ENCODE measurements at regions not wholly inside any gene's neighbourhood (a gene's known extent, or its start where the extent isn't known, plus 50 kb on each side); places are given as distances from the start of the nearest gene placed in this dataset.

- TF ChIP-seq NANOG (IDR thresholded peaks at IDR 0.05; ENCODE audit: borderline replicate concordance) = no peak
- TF ChIP-seq ZNF331 (CRISPR knock-in tag; IDR thresholded peaks at IDR 0.05; ENCODE audit: low read depth) = no peak
- no peak for TF ChIP-seq JUNB (IDR thresholded peaks at IDR 0.05; ENCODE audit: unreplicated experiment)
Observed at GRCh38 chr12:107417004-107417403, 268.6 kb upstream of the PWP1 start (continued).

DNA sequence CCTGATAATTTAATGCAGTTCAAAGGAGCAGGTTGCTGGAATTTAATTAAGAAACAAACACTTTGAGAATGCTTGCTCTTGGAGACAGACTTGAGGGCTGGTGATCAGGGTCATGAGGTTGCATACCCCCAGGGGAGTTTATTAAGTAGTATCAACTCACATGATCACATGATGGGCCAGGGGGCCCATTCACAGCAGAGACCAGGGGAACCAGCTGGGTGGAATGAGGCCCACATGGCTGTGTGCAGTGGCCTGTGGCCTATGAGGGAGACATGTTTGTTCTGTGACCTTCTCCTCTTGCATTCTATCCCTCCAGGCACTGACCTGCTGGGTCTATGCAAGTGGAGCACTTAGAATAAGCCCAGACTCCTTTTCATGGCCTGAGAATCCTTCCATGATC, 266.6 kb upstream of the PWP1 start:
- no peak overlapping the region for H3K4me3 Mint-ChIP-seq
- no peak overlapping the region for H3K4me3 ChIP-seq
- H3K4me1 Mint-ChIP-seq = no peaks in the 10 kb centered on the region
- peaks cover 12% of the 10 kb centered on the region for H3K9me3 Mint-ChIP-seq
- H3K36me3 Mint-ChIP-seq (ENCODE audit: low read depth) = peaks cover 9% of the 10 kb centered on the region; the same call in 1 of the 3 replicates
- H3K27me3 ChIP-seq (ENCODE audit: insufficient read depth) = no peaks in the 10 kb centered on the region
- TF ChIP-seq ETS1 (IDR thresholded peaks at IDR 0.05) (no peak), CREB1 (CRISPR knock-in tag; IDR thresholded peaks at IDR 0.05; ENCODE audit: low read depth) (no peak), EZH2phosphoT487 (IDR thresholded peaks at IDR 0.05; ENCODE audit: unreplicated experiment) (no peak), EZH2 (IDR thresholded peaks at IDR 0.05; ENCODE audit: low read depth, unreplicated experiment) (no peak)
- H4K20me1 ChIP-seq (replicated peaks; ENCODE audit: insufficient read depth) = no peaks in the 10 kb centered on the region; the same call in 1 of the 2 replicates
- no peak overlapping the region for H3K27ac ChIP-seq (ENCODE audit: low read depth)
- H3K27me3 Mint-ChIP-seq (ENCODE audit: insufficient read depth, low read depth, poor library complexity) = peaks cover 5% of the 10 kb centered on the region
- H2AFZ ChIP-seq = no peak overlapping the region
- H3F3A ChIP-seq (replicated peaks; ENCODE audit: low read depth) = no peaks in the 10 kb centered on the region
- no peak overlapping the region for H3K4me2 ChIP-seq
- no peaks in the 10 kb centered on the region for H3K79me2 ChIP-seq (replicated peaks; ENCODE audit: insufficient read depth)
- H3K27ac Mint-ChIP-seq = no peak overlapping the region
- no peaks in the 10 kb centered on the region for H3K36me3 ChIP-seq (ENCODE audit: insufficient read depth)
- no peaks in the 10 kb centered on the region for H3K9me2 ChIP-seq (ENCODE audit: insufficient read depth)
- no peak for ATAC-seq
- H3K4me1 ChIP-seq (ENCODE audit: insufficient read depth) = no peaks in the 10 kb centered on the region
- no peak for DNase-seq (ENCODE audit: low spot score)

DNA sequence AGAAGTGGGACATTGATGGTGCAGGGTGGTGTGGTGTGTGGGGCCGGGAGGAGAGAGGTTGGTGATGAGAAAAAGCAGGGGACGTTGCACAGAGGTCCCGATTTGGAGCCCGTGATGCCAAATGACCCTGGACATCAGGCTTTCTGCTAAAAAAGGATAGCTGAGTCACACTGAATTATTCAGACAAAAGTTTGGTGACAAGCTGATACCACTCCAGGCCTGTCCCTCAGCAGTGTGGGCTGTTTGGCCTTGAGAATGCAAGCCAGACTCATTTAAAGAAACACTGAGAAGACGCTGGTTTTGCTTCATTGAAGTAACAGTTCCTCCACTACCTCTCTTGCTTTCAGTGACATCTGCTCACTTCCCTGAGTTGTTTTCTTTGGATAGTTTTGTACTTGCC, 262.1 kb upstream of the PWP1 start:
- Histone ChIP-seq H3K27me3 (ENCODE audit: insufficient read depth) (no peaks in the 10 kb centered on the region), H3K4me1 (ENCODE audit: insufficient read depth) (no peaks in the 10 kb centered on the region), H3K4me2 (no peak overlapping the region), H3K27ac (ENCODE audit: low read depth) (no peak overlapping the region), H3F3A (replicated peaks; ENCODE audit: low read depth) (no peaks in the 10 kb centered on the region), H3K4me3 (no peak overlapping the region), H2AFZ (no peak overlapping the region), H4K20me1 (replicated peaks; ENCODE audit: insufficient read depth) (no peaks in the 10 kb centered on the region), H3K9me2 (ENCODE audit: insufficient read depth) (no peaks in the 10 kb centered on the region), H3K36me3 (ENCODE audit: insufficient read depth) (no peaks in the 10 kb centered on the region), H3K79me2 (replicated peaks; ENCODE audit: insufficient read depth) (no peaks in the 10 kb centered on the region)
- Mint-ChIP-seq H3K9me3 (peaks cover 13% of the 10 kb centered on the region; the same call in 2 of the 3 replicates), H3K36me3 (ENCODE audit: low read depth) (peaks cover 13% of the 10 kb centered on the region; the same call in 1 of the 3 replicates), H3K4me3 (no peak overlapping the region), H3K4me1 (peaks cover 9% of the 10 kb centered on the region), H3K27ac (no peak overlapping the region), H3K27me3 (ENCODE audit: insufficient read depth, low read depth, poor library complexity) (peaks cover 6% of the 10 kb centered on the region)
- ATAC-seq (no peak), DNase-seq (ENCODE audit: low spot score) (no peak)
- TF ChIP-seq ZNF331 (CRISPR knock-in tag; IDR thresholded peaks at IDR 0.05; ENCODE audit: low read depth) (no peak), STAT1 (IDR thresholded peaks at IDR 0.05; ENCODE audit: unreplicated experiment) (no peak), ZNF462 (CRISPR knock-in tag; IDR thresholded peaks at IDR 0.05) (no peak)

All from GM23338 (cell line).